HL-60 (cell line): ENCODE measurements at regions not wholly inside any gene's neighbourhood (a gene's known extent, or its start where the extent isn't known, plus 50 kb on each side); places are given as distances from the start of the nearest gene placed in this dataset.

Experiments used
- DNase-seq, 2 experiments: peaks; one replicate each; pipeline ENCODE4 v3.0.0-alpha.2; 2010 to 2020; ENCODE audit warnings: low read depth in 1 of 2, low spot score in 1 of 2
- H3K27ac ChIP-seq: fragments of 250-450 bp; sonication (Bioruptor Pico); replicated peaks from 2 replicates; pipeline ENCODE4 v1.5.1; 2020; ENCODE audit warnings: mild to moderate bottlenecking, moderate library complexity
- H3K27me3 ChIP-seq: fragments of 250-450 bp; sonication (Bioruptor Pico); 2 replicates; pipeline ENCODE4 v1.5.1; 2021; ENCODE audit warnings: mild to moderate bottlenecking, moderate library complexity; ENCODE audit not compliant: insufficient read depth, poor library complexity, severe bottlenecking
- H3K4me3 ChIP-seq: replicated peaks from 2 replicates; pipeline ENCODE4 v1.5.1; 2011; ENCODE audit warnings: mild to moderate bottlenecking, control low read depth, low read length; ENCODE audit not compliant: insufficient read depth
- GABPA ChIP-seq: IDR thresholded peaks from 2 replicates; pipeline ENCODE4 v1.6.1; 2012; ENCODE audit warnings: low read depth
- POLR2AphosphoS5 ChIP-seq: IDR thresholded peaks from 2 replicates; pipeline ENCODE4 v1.6.1; 2012; ENCODE audit warnings: low read depth
- SPI1 ChIP-seq: IDR thresholded peaks from 2 replicates; pipeline ENCODE4 v1.6.1; 2012; ENCODE audit warnings: low read depth, mild to moderate bottlenecking, borderline replicate concordance
- TF ChIP-seq, protein P1 (sequence below): IDR thresholded peaks from one replicate; pipeline ENCODE4 v1.5.1; 2011; ENCODE audit warnings: low read length, control low read depth, inconsistent platforms; ENCODE audit not compliant: insufficient read depth
- TF ChIP-seq, protein P2 (sequence below): IDR thresholded peaks from 2 replicates; pipeline ENCODE4 v1.6.1; 2012; ENCODE audit warnings: low read depth; ENCODE audit not compliant: insufficient replicate concordance

DNA sequence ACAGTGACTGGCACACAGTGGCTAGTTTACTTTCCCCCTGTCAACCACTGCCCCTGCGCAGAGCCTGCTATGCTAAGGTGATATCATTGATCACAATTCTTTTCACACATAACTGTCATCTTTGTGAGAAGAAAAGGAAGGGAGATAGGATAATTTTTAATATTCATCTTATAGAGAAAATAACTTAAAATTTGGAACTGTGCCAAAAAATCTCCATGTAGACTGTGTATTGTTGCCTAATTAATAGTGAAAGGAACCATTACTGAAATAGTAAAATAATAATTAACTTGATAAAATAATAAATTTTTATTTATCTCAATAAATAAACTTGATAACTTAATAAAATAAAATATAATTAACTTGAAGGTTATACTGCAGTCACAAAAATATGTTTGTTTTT is 1069.4 kb downstream of the C4orf33 start:
- no peak overlapping the region for H3K27ac ChIP-seq
- no peaks in the 10 kb centered on the region for H3K27me3 ChIP-seq
- no peak for DNase-seq
- TF ChIP-seq, protein P1, sequence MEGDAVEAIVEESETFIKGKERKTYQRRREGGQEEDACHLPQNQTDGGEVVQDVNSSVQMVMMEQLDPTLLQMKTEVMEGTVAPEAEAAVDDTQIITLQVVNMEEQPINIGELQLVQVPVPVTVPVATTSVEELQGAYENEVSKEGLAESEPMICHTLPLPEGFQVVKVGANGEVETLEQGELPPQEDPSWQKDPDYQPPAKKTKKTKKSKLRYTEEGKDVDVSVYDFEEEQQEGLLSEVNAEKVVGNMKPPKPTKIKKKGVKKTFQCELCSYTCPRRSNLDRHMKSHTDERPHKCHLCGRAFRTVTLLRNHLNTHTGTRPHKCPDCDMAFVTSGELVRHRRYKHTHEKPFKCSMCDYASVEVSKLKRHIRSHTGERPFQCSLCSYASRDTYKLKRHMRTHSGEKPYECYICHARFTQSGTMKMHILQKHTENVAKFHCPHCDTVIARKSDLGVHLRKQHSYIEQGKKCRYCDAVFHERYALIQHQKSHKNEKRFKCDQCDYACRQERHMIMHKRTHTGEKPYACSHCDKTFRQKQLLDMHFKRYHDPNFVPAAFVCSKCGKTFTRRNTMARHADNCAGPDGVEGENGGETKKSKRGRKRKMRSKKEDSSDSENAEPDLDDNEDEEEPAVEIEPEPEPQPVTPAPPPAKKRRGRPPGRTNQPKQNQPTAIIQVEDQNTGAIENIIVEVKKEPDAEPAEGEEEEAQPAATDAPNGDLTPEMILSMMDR = no peak
- no peak for TF ChIP-seq POLR2AphosphoS5
- TF ChIP-seq, protein P2, sequence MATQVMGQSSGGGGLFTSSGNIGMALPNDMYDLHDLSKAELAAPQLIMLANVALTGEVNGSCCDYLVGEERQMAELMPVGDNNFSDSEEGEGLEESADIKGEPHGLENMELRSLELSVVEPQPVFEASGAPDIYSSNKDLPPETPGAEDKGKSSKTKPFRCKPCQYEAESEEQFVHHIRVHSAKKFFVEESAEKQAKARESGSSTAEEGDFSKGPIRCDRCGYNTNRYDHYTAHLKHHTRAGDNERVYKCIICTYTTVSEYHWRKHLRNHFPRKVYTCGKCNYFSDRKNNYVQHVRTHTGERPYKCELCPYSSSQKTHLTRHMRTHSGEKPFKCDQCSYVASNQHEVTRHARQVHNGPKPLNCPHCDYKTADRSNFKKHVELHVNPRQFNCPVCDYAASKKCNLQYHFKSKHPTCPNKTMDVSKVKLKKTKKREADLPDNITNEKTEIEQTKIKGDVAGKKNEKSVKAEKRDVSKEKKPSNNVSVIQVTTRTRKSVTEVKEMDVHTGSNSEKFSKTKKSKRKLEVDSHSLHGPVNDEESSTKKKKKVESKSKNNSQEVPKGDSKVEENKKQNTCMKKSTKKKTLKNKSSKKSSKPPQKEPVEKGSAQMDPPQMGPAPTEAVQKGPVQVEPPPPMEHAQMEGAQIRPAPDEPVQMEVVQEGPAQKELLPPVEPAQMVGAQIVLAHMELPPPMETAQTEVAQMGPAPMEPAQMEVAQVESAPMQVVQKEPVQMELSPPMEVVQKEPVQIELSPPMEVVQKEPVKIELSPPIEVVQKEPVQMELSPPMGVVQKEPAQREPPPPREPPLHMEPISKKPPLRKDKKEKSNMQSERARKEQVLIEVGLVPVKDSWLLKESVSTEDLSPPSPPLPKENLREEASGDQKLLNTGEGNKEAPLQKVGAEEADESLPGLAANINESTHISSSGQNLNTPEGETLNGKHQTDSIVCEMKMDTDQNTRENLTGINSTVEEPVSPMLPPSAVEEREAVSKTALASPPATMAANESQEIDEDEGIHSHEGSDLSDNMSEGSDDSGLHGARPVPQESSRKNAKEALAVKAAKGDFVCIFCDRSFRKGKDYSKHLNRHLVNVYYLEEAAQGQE = no peak
- TF ChIP-seq GABPA = no peak
- no peak for TF ChIP-seq SPI1
- H3K4me3 ChIP-seq = no peak overlapping the region

DNA sequence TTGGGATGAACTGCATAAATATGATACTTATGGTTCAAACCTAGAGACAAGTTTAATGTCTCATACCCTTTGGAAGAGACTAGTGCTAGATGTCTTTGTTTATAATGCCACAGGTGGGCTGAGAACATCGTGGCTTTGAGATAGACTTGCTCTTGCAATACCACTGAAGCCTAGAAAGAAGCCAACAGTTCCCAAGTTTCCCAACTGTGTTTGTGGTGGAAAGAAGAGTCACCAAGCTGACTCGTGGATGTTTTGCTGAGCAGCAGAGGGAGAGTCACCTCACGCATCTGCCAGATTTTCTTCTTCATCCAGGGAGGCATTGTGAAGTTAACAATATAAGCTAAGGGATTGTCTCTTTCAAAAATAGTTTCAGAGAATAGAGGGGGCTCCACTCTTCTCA is 1076.2 kb downstream of the C4orf33 start:
- TF ChIP-seq POLR2AphosphoS5 (no peak), SPI1 (no peak), GABPA (no peak)
- TF ChIP-seq, protein P2 = no peak
- TF ChIP-seq, protein P1 = no peak
- Histone ChIP-seq H3K4me3 (no peak overlapping the region), H3K27ac (no peak overlapping the region), H3K27me3 (no peaks in the 10 kb centered on the region)
- DNase-seq = no peak

DNA sequence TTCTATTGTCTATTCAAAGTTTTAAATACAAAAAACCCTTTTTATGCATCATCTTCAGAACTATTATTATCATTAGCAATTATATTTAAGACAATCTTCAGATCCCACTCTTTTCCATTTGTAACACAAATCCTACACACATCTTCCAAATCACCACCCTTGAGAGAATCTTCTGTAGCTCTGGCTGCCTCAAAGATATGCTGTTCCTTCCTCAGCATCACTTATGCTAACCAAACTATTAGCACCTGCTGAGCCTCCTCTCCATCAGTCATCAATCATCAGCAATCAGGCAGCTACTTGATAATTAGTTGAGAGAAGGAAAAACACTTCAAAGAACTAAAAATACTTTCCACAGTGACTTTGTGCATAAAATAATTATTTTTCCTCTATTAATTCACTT is 1082.2 kb downstream of the C4orf33 start:
- TF ChIP-seq POLR2AphosphoS5 = no peak
- no peak for TF ChIP-seq SPI1
- no peak for TF ChIP-seq GABPA
- TF ChIP-seq, protein P2 = no peak
- H3K27ac ChIP-seq = no peak overlapping the region
- H3K27me3 ChIP-seq = no peaks in the 10 kb centered on the region
- H3K4me3 ChIP-seq = no peak overlapping the region
- no peak for DNase-seq

DNA sequence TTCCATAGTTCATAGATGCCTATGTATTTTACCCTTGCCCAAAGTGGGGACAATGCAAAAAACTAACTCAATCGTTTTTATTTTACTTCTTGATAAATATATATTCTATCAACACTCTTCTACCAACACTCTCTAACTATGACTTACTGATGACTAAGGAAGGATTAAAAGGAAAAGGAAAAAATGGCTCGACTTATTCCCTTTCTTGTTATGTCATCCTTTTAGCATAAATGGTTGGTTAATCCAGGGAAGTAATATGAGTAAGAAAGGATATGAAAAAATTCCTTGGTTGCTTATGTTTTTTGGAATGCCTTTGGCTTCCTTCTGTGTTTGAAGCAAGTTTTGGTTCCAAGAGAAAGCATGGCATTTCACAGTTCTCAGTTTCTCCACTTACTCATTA is 1087.1 kb downstream of the C4orf33 start:
- Histone ChIP-seq H3K27me3 (no peaks in the 10 kb centered on the region), H3K27ac (no peak overlapping the region), H3K4me3 (no peak overlapping the region)
- TF ChIP-seq SPI1 (no peak), POLR2AphosphoS5 (no peak), GABPA (no peak)
- TF ChIP-seq, protein P1 = no peak
- TF ChIP-seq, protein P2 = no peak
- DNase-seq = no peak
